Lower lobe of right lung (tissue), 2 donors: ENCODE measurements at regions not wholly inside any gene's neighbourhood (a gene's known extent, or its start where the extent isn't known, plus 50 kb on each side); places are given as distances from the start of the nearest gene placed in this dataset.
"Not testable (repeated sequence)": the region's sequence is repeated elsewhere in the genome, so short reads cannot be mapped to it uniquely, and the experiment has no call there.

ENCODE experiments used
- ATAC-seq, 2 donors: fragments of 200-7000 bp; cut with Tn5 transposase; one replicate each; pipeline ENCODE4 v1.9.1; 2020 to 2022; ENCODE audit warnings: mild to moderate bottlenecking in 2 of 2, moderate library complexity in 2 of 2
- DNase-seq: peaks from one replicate; pipeline ENCODE4 v3.0.0-alpha.2; 2020
- H3K27ac ChIP-seq: fragments of 200-600 bp; one replicate; pipeline ENCODE4 v1.8.0; 2022
- H3K27me3 ChIP-seq: fragments of 200-600 bp; one replicate; pipeline ENCODE4 v1.8.0; 2022; ENCODE audit warnings: low read depth
- H3K36me3 ChIP-seq: fragments of 200-600 bp; one replicate; pipeline ENCODE4 v1.8.0; 2022; ENCODE audit warnings: mild to moderate bottlenecking
- H3K4me1 ChIP-seq: fragments of 200-600 bp; one replicate; pipeline ENCODE4 v1.8.0; 2022
- H3K4me3 ChIP-seq: fragments of 200-600 bp; one replicate; pipeline ENCODE4 v1.8.0; 2022; ENCODE audit warnings: mild to moderate bottlenecking
- H3K9me3 ChIP-seq: fragments of 200-600 bp; one replicate; pipeline ENCODE4 v1.8.0; 2022
- CTCF ChIP-seq: fragments of 200-600 bp; IDR thresholded peaks from one replicate; pipeline ENCODE4 v1.8.0; 2022; ENCODE audit warnings: antibody characterized with exemption, mild to moderate bottlenecking
- intact Hi-C: fragments of 100-400 bp; cut with DNase I; formaldehyde crosslinking; loops from one replicate; pipeline ENCODE4 v1.11.0; 2022
- donor health status: DM: no; HTN: yes; CAD: no; lungs with severe emphysema.

DNA sequence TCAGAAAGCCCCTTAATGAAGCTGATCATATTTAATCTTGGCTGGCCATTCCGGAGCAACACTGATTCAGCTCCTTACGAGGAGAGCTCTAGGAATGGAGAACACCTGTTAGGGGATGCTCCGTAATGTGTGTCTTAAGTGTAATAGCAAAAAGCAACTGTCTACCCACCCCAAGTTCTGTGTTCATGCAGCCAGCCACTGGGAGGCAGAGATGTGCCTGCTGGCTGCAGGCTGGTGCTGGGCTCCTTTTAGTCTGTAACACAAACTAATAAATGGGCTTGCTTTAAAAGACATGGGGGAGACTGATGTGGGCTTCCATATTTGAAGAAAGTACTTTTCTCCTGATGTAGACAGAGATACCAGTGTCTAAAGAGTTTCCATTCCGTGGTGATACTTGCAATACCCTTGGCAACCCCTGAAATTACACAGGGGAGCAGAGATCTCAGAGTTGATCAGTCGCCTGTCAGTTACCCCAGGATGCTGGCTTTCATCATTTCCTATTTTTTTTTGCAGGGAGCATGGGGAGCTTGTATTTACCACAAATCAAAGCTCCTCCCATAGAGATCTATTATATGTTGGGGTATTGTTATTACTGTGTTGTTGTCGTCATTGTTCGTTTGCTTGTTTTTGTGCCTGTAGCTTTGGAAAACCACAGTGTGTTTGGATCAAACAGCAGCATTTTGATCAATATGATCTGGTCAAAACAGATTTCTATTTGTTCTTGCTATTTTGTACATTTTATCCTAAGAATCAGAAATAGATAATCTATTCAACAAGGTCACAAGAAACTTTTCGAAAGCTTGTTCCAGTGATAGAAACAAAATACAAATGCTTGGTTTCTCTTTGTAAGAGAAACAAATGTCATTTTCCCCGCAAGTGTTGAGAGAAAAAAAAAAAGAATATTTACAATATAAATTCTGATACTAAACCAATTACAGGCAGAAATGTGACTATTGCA, 65.8 kb downstream of the MTX3 start:
- ATAC-seq (no peak), DNase-seq (no peak)
- no peak for TF ChIP-seq CTCF
- H3K36me3 ChIP-seq = no peaks in the 10 kb centered on the region
- no peak overlapping the region for H3K27ac ChIP-seq
- no peaks in the 10 kb centered on the region for H3K4me1 ChIP-seq
- H3K4me3 ChIP-seq = no peak overlapping the region
- no peaks in the 10 kb centered on the region for H3K9me3 ChIP-seq
- H3K27me3 ChIP-seq = no peaks in the 10 kb centered on the region
- intact Hi-C loops = no loop called here

- H3K9me3 ChIP-seq = no peaks in the 10 kb centered on the region
- TF ChIP-seq CTCF = no peak
- ATAC-seq = no peak
- no peak overlapping the region for H3K27ac ChIP-seq
- no peaks in the 10 kb centered on the region for H3K36me3 ChIP-seq
- no peak for DNase-seq
- intact Hi-C loops = no loop called here
- H3K27me3 ChIP-seq = no peaks in the 10 kb centered on the region
- no peaks in the 10 kb centered on the region for H3K4me1 ChIP-seq
- H3K4me3 ChIP-seq = no peak overlapping the region
Observed at GRCh38 chr5:79923431-79923830, 67.6 kb downstream of the MTX3 start.

GRCh38 chr5:79922626-79923025, 68.4 kb downstream of the MTX3 start:
- no peak overlapping the region for H3K27ac ChIP-seq
- no peaks in the 10 kb centered on the region for H3K4me1 ChIP-seq
- DNase-seq (no peak), ATAC-seq (no peak)
- H3K27me3 ChIP-seq = no peaks in the 10 kb centered on the region
- TF ChIP-seq CTCF = no peak
- H3K4me3 ChIP-seq = no peak overlapping the region
- intact Hi-C loops = no loop called here
- no peaks in the 10 kb centered on the region for H3K36me3 ChIP-seq
- H3K9me3 ChIP-seq = no peaks in the 10 kb centered on the region

DNA sequence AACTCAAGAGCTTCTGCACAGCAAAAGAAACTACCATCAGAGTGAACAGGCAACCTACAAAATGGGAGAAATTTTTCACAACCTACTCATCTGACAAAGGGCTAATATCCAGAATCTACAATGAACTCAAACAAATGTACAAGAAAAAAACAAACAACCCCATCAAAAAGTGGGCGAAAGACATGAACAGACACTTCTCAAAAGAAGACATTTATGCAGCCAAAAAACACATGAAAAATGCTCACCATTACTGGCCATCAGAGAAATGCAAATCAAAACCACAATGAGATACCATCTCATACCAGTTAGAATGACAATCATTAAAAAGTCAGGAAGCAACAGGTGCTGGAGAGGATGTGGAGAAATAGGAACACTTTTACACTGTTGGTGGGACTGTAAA, 83.6 kb downstream of the MTX3 start:
- H3K9me3 ChIP-seq, H3K27me3 ChIP-seq, intact Hi-C loops, H3K36me3 ChIP-seq, H3K4me1 ChIP-seq, H3K4me3 ChIP-seq, DNase-seq, H3K27ac ChIP-seq, ATAC-seq: not testable (repeated sequence)

DNA sequence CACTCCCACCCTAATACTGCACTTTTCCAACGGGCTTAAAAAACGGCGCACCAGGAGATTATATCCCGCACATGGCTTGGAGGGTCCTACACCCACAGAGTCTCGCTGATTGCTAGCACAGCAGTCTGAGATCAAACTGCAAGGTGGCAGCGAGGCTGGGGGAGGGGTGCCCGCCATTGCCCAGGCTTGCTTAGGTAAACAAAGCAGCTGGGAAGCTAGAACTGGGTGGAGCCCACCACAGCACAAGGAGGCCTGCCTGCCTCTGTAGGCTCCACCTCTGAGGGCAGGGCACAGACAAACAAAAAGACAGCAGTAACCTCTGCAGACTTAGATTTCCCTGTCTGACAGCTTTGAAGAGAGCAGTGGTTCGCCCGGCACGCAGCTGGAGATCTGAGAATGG, 88.5 kb downstream of the MTX3 start:
- H3K9me3 ChIP-seq, DNase-seq, H3K36me3 ChIP-seq, ATAC-seq, H3K27me3 ChIP-seq, H3K27ac ChIP-seq, intact Hi-C loops, H3K4me1 ChIP-seq, H3K4me3 ChIP-seq: not testable (repeated sequence)

DNA sequence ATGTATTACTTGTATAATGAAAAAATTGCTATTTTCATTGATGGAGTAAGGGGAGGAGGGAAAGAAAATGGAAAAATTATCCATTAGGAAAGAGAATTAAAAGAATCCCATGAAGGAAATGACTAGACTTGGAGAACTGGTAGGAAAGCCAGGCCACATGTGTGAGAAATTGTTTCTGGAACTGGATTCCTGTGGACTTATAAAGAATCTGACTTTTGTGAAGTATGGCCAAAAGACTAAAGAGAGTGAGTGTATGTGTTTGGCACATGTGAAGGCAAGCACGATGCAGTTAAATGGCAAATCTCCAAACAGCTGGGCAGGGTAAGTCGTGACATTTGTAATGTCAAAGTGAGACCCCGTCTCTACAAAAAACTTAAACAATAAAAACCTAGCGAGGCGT, 89.4 kb downstream of the MTX3 start:
- H3K9me3 ChIP-seq = no peaks in the 10 kb centered on the region
- H3K4me1 ChIP-seq = no peaks in the 10 kb centered on the region
- intact Hi-C loops = no loop called here
- ATAC-seq = no peak
- no peak overlapping the region for H3K4me3 ChIP-seq
- H3K27me3 ChIP-seq = no peaks in the 10 kb centered on the region
- TF ChIP-seq CTCF = no peak
- no peaks in the 10 kb centered on the region for H3K36me3 ChIP-seq
- H3K27ac ChIP-seq = no peak overlapping the region
- no peak for DNase-seq
